ENCODE measurements at regions not wholly inside any gene's neighbourhood (a gene's known extent, or its start where the extent isn't known, plus 50 kb on each side); places are given as distances from the start of the nearest gene placed in this dataset.

- ChIA-PET POLR2A (ENCODE audit: unreplicated experiment) (no interaction called here), CTCF (no interaction called here)
- intact Hi-C loops (cut with micrococcal nuclease) = no loop called here
- Histone ChIP-seq H3K9me2 (replicated peaks; ENCODE audit: low read length) (no peaks in the 10 kb centered on the region), H3K4me3 (ENCODE audit: low read length) (no peak overlapping the region), H3K4me1 (ENCODE audit: insufficient read depth, low read length) (no peaks in the 10 kb centered on the region), H3K4me2 (ENCODE audit: low read length) (no peak overlapping the region), H2AFZ (ENCODE audit: low read length) (no peak overlapping the region), H3F3A (ENCODE audit: low read length, unreplicated experiment) (no peaks in the 10 kb centered on the region), H3K27ac (ENCODE audit: low read length) (no peak overlapping the region), H4K20me1 (ENCODE audit: low read length) (no peaks in the 10 kb centered on the region), H3K27me3 (ENCODE audit: low read length) (peaks cover 10% of the 10 kb centered on the region; the same call in 1 of the 2 replicates), H3K9me3 (ENCODE audit: low read length) (no peaks in the 10 kb centered on the region), H3K36me3 (ENCODE audit: low read depth, low read length) (no peaks in the 10 kb centered on the region), H3K79me2 (ENCODE audit: low read length) (no peaks in the 10 kb centered on the region), H3K9ac (ENCODE audit: low read length) (no peak overlapping the region)
- no peak for DNase-seq
- no TSS peak for BruUV-seq (replicated peaks)
- ATAC-seq = no peak
- TF ChIP-seq EZH2 (IDR thresholded peaks at IDR 0.05; ENCODE audit: low read length, unreplicated experiment) (no peak), EZH2phosphoT487 (IDR thresholded peaks at IDR 0.05; ENCODE audit: borderline replicate concordance, low read length) (no peak)
- TF ChIP-seq, protein P1, sequence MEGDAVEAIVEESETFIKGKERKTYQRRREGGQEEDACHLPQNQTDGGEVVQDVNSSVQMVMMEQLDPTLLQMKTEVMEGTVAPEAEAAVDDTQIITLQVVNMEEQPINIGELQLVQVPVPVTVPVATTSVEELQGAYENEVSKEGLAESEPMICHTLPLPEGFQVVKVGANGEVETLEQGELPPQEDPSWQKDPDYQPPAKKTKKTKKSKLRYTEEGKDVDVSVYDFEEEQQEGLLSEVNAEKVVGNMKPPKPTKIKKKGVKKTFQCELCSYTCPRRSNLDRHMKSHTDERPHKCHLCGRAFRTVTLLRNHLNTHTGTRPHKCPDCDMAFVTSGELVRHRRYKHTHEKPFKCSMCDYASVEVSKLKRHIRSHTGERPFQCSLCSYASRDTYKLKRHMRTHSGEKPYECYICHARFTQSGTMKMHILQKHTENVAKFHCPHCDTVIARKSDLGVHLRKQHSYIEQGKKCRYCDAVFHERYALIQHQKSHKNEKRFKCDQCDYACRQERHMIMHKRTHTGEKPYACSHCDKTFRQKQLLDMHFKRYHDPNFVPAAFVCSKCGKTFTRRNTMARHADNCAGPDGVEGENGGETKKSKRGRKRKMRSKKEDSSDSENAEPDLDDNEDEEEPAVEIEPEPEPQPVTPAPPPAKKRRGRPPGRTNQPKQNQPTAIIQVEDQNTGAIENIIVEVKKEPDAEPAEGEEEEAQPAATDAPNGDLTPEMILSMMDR (conservative IDR thresholded peaks at IDR 0.05; ENCODE audit: low read depth, low read length) = no peak
Measured at GRCh38 chr13:37492075-37492474, 106.5 kb downstream of the POSTN start.

DNA sequence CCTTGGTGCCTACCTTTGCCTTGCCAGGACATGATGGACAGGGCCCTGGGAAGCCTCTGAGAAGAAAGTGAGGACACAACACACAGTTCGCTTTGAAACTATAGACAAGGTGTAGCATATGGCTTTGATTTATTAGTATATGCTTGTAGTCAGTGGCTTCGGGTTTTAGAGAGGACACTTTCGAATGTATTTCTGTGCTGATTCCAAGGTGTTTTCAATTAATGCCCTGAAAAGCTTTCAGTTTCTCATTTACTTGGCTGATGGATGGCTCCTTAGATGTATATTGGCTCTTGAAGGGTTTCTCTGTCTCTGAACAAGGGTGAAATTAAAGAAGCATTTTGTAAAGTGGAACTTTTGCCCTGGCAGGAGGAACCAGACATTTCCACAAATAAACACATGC, 106.9 kb downstream of the POSTN start:
- BruUV-seq (replicated peaks) = no TSS peak
- Histone ChIP-seq H3K4me2 (ENCODE audit: low read length) (no peak overlapping the region), H3K9me2 (replicated peaks; ENCODE audit: low read length) (no peaks in the 10 kb centered on the region), H3K9ac (ENCODE audit: low read length) (no peak overlapping the region), H4K20me1 (ENCODE audit: low read length) (no peaks in the 10 kb centered on the region), H3K9me3 (ENCODE audit: low read length) (no peaks in the 10 kb centered on the region), H2AFZ (ENCODE audit: low read length) (no peak overlapping the region), H3K36me3 (ENCODE audit: low read depth, low read length) (no peaks in the 10 kb centered on the region), H3K4me1 (ENCODE audit: insufficient read depth, low read length) (no peaks in the 10 kb centered on the region), H3F3A (ENCODE audit: low read length, unreplicated experiment) (no peaks in the 10 kb centered on the region), H3K4me3 (ENCODE audit: low read length) (no peak overlapping the region), H3K79me2 (ENCODE audit: low read length) (no peaks in the 10 kb centered on the region), H3K27ac (ENCODE audit: low read length) (no peak overlapping the region), H3K27me3 (ENCODE audit: low read length) (peaks cover 10% of the 10 kb centered on the region; the same call in 1 of the 2 replicates)
- ChIA-PET POLR2A (ENCODE audit: unreplicated experiment) (no interaction called here), CTCF (no interaction called here)
- ATAC-seq (no peak), DNase-seq (no peak)
- intact Hi-C loops (cut with micrococcal nuclease) = no loop called here
- TF ChIP-seq, protein P1 (conservative IDR thresholded peaks at IDR 0.05; ENCODE audit: low read depth, low read length) = no peak
- TF ChIP-seq EZH2 (IDR thresholded peaks at IDR 0.05; ENCODE audit: low read length, unreplicated experiment) = no peak
- no peak for TF ChIP-seq EZH2phosphoT487 (IDR thresholded peaks at IDR 0.05; ENCODE audit: borderline replicate concordance, low read length)

GRCh38 chr13:37490176-37490779, 108.3 kb downstream of the POSTN start:
- Histone ChIP-seq H3K79me2 (ENCODE audit: low read length) (no peaks in the 10 kb centered on the region), H3K9ac (ENCODE audit: low read length) (no peak overlapping the region), H3K4me3 (ENCODE audit: low read length) (no peak overlapping the region), H3K4me1 (ENCODE audit: insufficient read depth, low read length) (no peaks in the 10 kb centered on the region), H3K9me3 (ENCODE audit: low read length) (no peaks in the 10 kb centered on the region), H3K27ac (ENCODE audit: low read length) (no peak overlapping the region), H3K9me2 (replicated peaks; ENCODE audit: low read length) (no peaks in the 10 kb centered on the region), H3K36me3 (ENCODE audit: low read depth, low read length) (no peaks in the 10 kb centered on the region), H3K27me3 (ENCODE audit: low read length) (peaks cover 11% of the 10 kb centered on the region; the same call in 1 of the 2 replicates), H4K20me1 (ENCODE audit: low read length) (no peaks in the 10 kb centered on the region), H3K4me2 (ENCODE audit: low read length) (no peak overlapping the region), H3F3A (ENCODE audit: low read length, unreplicated experiment) (no peaks in the 10 kb centered on the region), H2AFZ (ENCODE audit: low read length) (no peak overlapping the region)
- TF ChIP-seq, protein P1 (conservative IDR thresholded peaks at IDR 0.05; ENCODE audit: low read depth, low read length) = no peak
- TF ChIP-seq EZH2phosphoT487 (IDR thresholded peaks at IDR 0.05; ENCODE audit: borderline replicate concordance, low read length) = no peak
- no peak for TF ChIP-seq EZH2 (IDR thresholded peaks at IDR 0.05; ENCODE audit: low read length, unreplicated experiment)
- POLR2A ChIA-PET (ENCODE audit: unreplicated experiment) = no interaction called here
- no peak for ATAC-seq
- DNase-seq = no peak
- no TSS peak for BruUV-seq (replicated peaks)
- CTCF ChIA-PET = no interaction called here
- intact Hi-C loops (cut with micrococcal nuclease) = no loop called here
